Activated CD8-positive, alpha-beta T cell treated with anti-CD3 and anti-CD28 coated beads, Interleukin-2, amount 10 ng/mL, durations not matched to agents 7 days and 5 days (primary cell): ENCODE measurements at regions not wholly inside any gene's neighbourhood (a gene's known extent, or its start where the extent isn't known, plus 50 kb on each side); places are given as distances from the start of the nearest gene placed in this dataset.

Experiments used
- ATAC-seq: fragments of 150-1000 bp; cut with Tn5 transposase; one replicate; pipeline ENCODE4 v1.10.0; 2021; ENCODE audit warnings: moderate library complexity
- CTCF ChIA-PET: fragments of 350-600 bp; sonication (Branson Sonifier 250); formaldehyde crosslinking; loops from one replicate; lab custom pipeline; 2021; ENCODE audit warnings: antibody characterized with exemption; lab: Charles Lee
- POLR2A ChIA-PET: fragments of 350-600 bp; sonication (Branson Sonifier 250); formaldehyde crosslinking; loops from one replicate; lab custom pipeline; 2021; ENCODE audit warnings: antibody characterized with exemption; lab: Charles Lee
- DNase-seq: peaks from one replicate; pipeline ENCODE4 v3.0.0-alpha.2; 2020
- H3K27ac Mint-ChIP-seq: one replicate; pipeline ENCODE4 v1.8.0; 2021; ENCODE audit warnings: mild to moderate bottlenecking, mixed read lengths
- H3K27me3 Mint-ChIP-seq: one replicate; pipeline ENCODE4 v1.8.0; 2021; ENCODE audit warnings: low read depth, mixed read lengths
- H3K36me3 Mint-ChIP-seq: one replicate; pipeline ENCODE4 v1.8.0; 2021; ENCODE audit warnings: low read depth, mixed read lengths
- H3K4me1 Mint-ChIP-seq: one replicate; pipeline ENCODE4 v1.8.0; 2021; ENCODE audit warnings: low read depth, mixed read lengths
- H3K4me3 Mint-ChIP-seq: one replicate; pipeline ENCODE4 v1.8.0; 2021; ENCODE audit warnings: mild to moderate bottlenecking, mixed read lengths
- H3K9me3 Mint-ChIP-seq: one replicate; pipeline ENCODE4 v1.8.0; 2022; ENCODE audit warnings: mixed read lengths; ENCODE audit not compliant: insufficient read depth

DNA sequence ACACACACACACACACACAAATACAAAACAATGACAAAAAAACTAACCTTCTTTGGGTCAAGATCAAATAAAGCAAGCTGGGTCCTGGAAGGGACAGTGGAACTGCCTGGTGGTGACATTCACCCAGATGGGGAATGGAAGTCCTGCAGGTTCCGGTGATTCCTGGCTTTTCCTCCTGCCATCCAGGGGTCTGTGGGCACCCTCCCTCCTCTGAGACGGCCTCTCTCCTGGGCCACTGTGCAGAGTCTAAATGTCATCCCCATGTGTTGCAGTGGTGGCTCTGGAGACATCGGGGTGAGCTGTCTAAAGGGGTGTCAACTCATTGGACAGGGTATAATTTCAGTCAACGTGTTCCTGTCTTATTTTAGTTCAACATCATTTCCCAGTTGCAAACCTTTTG is 248.2 kb downstream of the ZNF536 start:
- no peak for ATAC-seq
- no peak for DNase-seq
- CTCF ChIA-PET, result no interaction called here
- no peaks in the 10 kb centered on the region for H3K9me3 Mint-ChIP-seq
- no peaks in the 10 kb centered on the region for H3K27me3 Mint-ChIP-seq
- H3K4me3 Mint-ChIP-seq, result no peak overlapping the region
- no peaks in the 10 kb centered on the region for H3K4me1 Mint-ChIP-seq
- no peak overlapping the region for H3K27ac Mint-ChIP-seq
- POLR2A ChIA-PET, result no interaction called here
- H3K36me3 Mint-ChIP-seq, result no peaks in the 10 kb centered on the region

DNA sequence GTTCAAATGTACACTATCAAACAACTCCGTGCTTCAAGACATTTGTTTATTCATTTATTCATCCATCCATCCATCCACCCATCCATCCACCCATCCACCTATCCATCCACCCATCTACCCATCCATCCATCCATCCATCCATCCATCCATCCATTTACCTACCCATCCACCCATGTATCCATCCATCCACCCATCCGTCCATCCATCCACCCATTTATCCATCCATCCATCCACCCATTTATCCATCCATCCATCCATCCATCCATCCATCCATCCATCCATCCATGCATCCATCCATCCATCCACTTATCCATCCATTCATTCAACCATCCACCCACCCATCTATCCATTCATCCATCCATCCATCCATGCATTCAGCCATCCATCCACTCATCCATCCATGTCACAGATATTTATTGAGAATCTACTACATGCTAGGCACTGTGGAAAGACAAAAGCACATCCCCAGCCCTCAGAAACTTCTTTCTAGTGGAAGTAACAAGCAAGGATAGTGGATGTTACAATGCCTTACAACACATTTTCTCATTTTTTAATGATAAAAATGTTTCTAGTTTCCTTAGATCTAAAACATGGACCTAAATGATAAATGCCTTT is 237.6 kb downstream of the ZNF536 start:
- no peak for DNase-seq
- Mint-ChIP-seq H3K27ac (no peak overlapping the region), H3K9me3 (no peaks in the 10 kb centered on the region), H3K4me1 (no peaks in the 10 kb centered on the region), H3K36me3 (no peaks in the 10 kb centered on the region), H3K27me3 (no peaks in the 10 kb centered on the region), H3K4me3 (no peak overlapping the region)
- CTCF ChIA-PET, result no interaction called here
- ATAC-seq, result no peak
- POLR2A ChIA-PET, result no interaction called here

DNA sequence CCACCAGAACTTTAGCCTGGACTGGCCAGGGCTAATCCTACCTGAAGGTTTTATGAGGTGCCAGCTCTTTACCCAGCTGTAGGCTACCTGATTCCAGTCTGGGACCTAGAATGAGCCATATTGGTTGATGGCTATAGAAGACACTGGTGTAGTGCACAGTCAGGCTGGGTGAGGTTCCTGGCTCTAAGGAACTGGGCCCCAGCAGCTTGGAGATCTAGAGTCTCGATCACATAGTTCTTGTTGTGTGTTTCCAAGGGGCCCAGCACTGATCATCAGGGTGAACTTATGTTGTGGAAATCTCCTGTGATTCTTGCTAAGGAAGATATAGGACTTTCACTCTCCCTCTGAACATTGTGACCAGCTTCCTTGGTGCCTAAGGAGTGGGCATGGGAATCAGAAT is 236.3 kb downstream of the ZNF536 start:
- no peak for DNase-seq
- no peak for ATAC-seq
- POLR2A ChIA-PET, result no interaction called here
- no peaks in the 10 kb centered on the region for H3K4me1 Mint-ChIP-seq
- no peak overlapping the region for H3K27ac Mint-ChIP-seq
- H3K27me3 Mint-ChIP-seq, result no peaks in the 10 kb centered on the region
- no peaks in the 10 kb centered on the region for H3K9me3 Mint-ChIP-seq
- H3K36me3 Mint-ChIP-seq, result no peaks in the 10 kb centered on the region
- CTCF ChIA-PET, result no interaction called here
- H3K4me3 Mint-ChIP-seq, result no peak overlapping the region
